DND-41 (cell line): ENCODE measurements at regions not wholly inside any gene's neighbourhood (a gene's known extent, or its start where the extent isn't known, plus 50 kb on each side); places are given as distances from the start of the nearest gene placed in this dataset.

Experiments used
- CTCF ChIP-seq: IDR thresholded peaks from 2 replicates; pipeline ENCODE4 v1.5.1; 2012; ENCODE audit warnings: borderline replicate concordance, low read length, moderate library complexity, mild to moderate bottlenecking; ENCODE audit not compliant: poor library complexity, severe bottlenecking; ENCODE audit errors: extremely low read depth
- EZH2 ChIP-seq: IDR thresholded peaks from 3 replicates; pipeline ENCODE4 v1.6.1; 2012; ENCODE audit warnings: borderline replicate concordance, low read depth, mild to moderate bottlenecking, moderate library complexity, low read length, inconsistent platforms; ENCODE audit not compliant: severe bottlenecking

GRCh38 chr3:25025236-25025635, 402.8 kb upstream of the RARB start:
- TF ChIP-seq CTCF (no peak), EZH2 (no peak)
